IMR-90 (cell line): ENCODE measurements at regions not wholly inside any gene's neighbourhood (a gene's known extent, or its start where the extent isn't known, plus 50 kb on each side); places are given as distances from the start of the nearest gene placed in this dataset.

Experiments
- ATAC-seq: fragments of 200-7000 bp; cut with Tn5 transposase; 2 replicates; pipeline ENCODE4 v1.9.1; 2020; ENCODE audit warnings: low read depth, mild to moderate bottlenecking, moderate library complexity
- BruUV-seq: library from RNA; stranded (reverse); fragments of 400-500 nt; replicated peaks from 2 replicates; lab custom pipeline; 2021; lab: Mats Ljungman, UMichigan
- CTCF ChIA-PET: fragments of 300-600 bp; formaldehyde crosslinking; extraction: SDS; loops from one replicate; lab custom pipeline; 2021; ENCODE audit warnings: antibody characterized with exemption; lab: Yijun Ruan, JAX
- POLR2A ChIA-PET: fragments of 300-600 bp; sonication (Branson Sonifier 250); formaldehyde crosslinking; loops from one replicate; lab custom pipeline; 2022; ENCODE audit warnings: antibody characterized with exemption; ENCODE audit not compliant: unreplicated experiment; lab: Charles Lee
- DNase-seq: peaks from one replicate; pipeline ENCODE4 v3.0.0; 2013
- H2AFZ ChIP-seq: replicated peaks from 2 replicates; pipeline ENCODE3; 2013; ENCODE audit warnings: low read length, mild to moderate bottlenecking; ENCODE audit not compliant: poor library complexity
- H2AK5ac ChIP-seq: 2 replicates; pipeline ENCODE4 v1.6.1; 2013; ENCODE audit warnings: low read depth, low read length, inconsistent platforms
- H2AK9ac ChIP-seq: replicated peaks from 2 replicates; pipeline ENCODE3; 2013; ENCODE audit warnings: mild to moderate bottlenecking, low read depth, low read length, moderate library complexity; ENCODE audit not compliant: poor library complexity
- H2BK120ac ChIP-seq: 2 replicates; pipeline ENCODE4 v1.6.1; 2013; ENCODE audit warnings: low read depth, low read length, inconsistent platforms
- H2BK15ac ChIP-seq: 3 replicates; pipeline ENCODE4 v1.6.1; 2013; ENCODE audit warnings: low read depth, low read length, inconsistent platforms
- H2BK20ac ChIP-seq: 2 replicates; pipeline ENCODE4 v1.6.1; 2013; ENCODE audit warnings: low read depth, mild to moderate bottlenecking, inconsistent platforms, low read length, moderate library complexity
- H2BK5ac ChIP-seq: 2 replicates; pipeline ENCODE4 v1.6.1; 2013; ENCODE audit warnings: mild to moderate bottlenecking, low read depth, low read length, inconsistent platforms; ENCODE audit not compliant: poor library complexity, severe bottlenecking
- H3K14ac ChIP-seq: replicated peaks from 2 replicates; pipeline ENCODE4 v1.6.1; 2013; ENCODE audit warnings: low read depth, low read length, inconsistent platforms
- H3K18ac ChIP-seq: 2 replicates; pipeline ENCODE4 v1.6.1; 2013; ENCODE audit warnings: low read depth, low read length, control low read depth
- H3K23ac ChIP-seq: 2 replicates; pipeline ENCODE4 v1.6.1; 2013; ENCODE audit warnings: low read depth, low read length, inconsistent platforms
- H3K27ac ChIP-seq: 2 replicates; pipeline ENCODE4 v1.5.1; 2013; ENCODE audit warnings: mild to moderate bottlenecking, control low read depth, low read length; ENCODE audit not compliant: insufficient read depth
- H3K27me3 ChIP-seq: 2 replicates; pipeline ENCODE4 v1.6.1; 2013; ENCODE audit warnings: low read length; ENCODE audit not compliant: control insufficient read depth, insufficient read depth
- H3K36me3 ChIP-seq: 2 replicates; pipeline ENCODE4 v1.6.1; 2013; ENCODE audit warnings: low read length, mixed read lengths; ENCODE audit not compliant: control insufficient read depth, insufficient read depth
- H3K4ac ChIP-seq: 2 replicates; pipeline ENCODE4 v1.6.1; 2013; ENCODE audit warnings: low read depth, low read length, inconsistent platforms
- H3K4me1 ChIP-seq: 2 replicates; pipeline ENCODE4 v1.6.1; 2013; ENCODE audit warnings: low read length, mixed read lengths; ENCODE audit not compliant: control insufficient read depth, insufficient read depth
- H3K4me2 ChIP-seq: 2 replicates; pipeline ENCODE4 v1.6.1; 2013; ENCODE audit warnings: low read depth, mild to moderate bottlenecking, control low read depth, low read length, moderate library complexity
- H3K4me3 ChIP-seq: 2 replicates; pipeline ENCODE4 v1.5.1; 2013; ENCODE audit warnings: low read depth, mild to moderate bottlenecking, control low read depth, low read length, moderate library complexity; ENCODE audit not compliant: insufficient read depth
- H3K56ac ChIP-seq: 2 replicates; pipeline ENCODE4 v1.6.1; 2013; ENCODE audit warnings: low read length, inconsistent platforms; ENCODE audit not compliant: insufficient read depth; ENCODE audit errors: extremely low read depth
- H3K79me1 ChIP-seq, 2 experiments: 2 replicates each; pipeline ENCODE4 v1.6.1; 2013; ENCODE audit warnings: low read length in 2 of 2, inconsistent platforms in 1 of 2, low read depth in 1 of 2
- H3K9ac ChIP-seq: 2 replicates; pipeline ENCODE4 v1.6.1; 2013; ENCODE audit warnings: low read depth, low read length, control low read depth
- H3K9me1 ChIP-seq: 2 replicates; pipeline ENCODE4 v1.6.1; 2013; ENCODE audit warnings: low read length, inconsistent platforms; ENCODE audit not compliant: insufficient read depth
- H3K9me3 ChIP-seq: 2 replicates; pipeline ENCODE4 v1.6.1; 2013; ENCODE audit warnings: low read length; ENCODE audit not compliant: control insufficient read depth, insufficient read depth
- H4K20me1 ChIP-seq: 2 replicates; pipeline ENCODE4 v1.6.1; 2013; ENCODE audit warnings: low read length, inconsistent platforms; ENCODE audit not compliant: insufficient read depth
- H4K5ac ChIP-seq: 2 replicates; pipeline ENCODE4 v1.6.1; 2013; ENCODE audit warnings: mild to moderate bottlenecking, low read depth, low read length, control low read depth
- H4K8ac ChIP-seq, 2 experiments: 2 replicates each; pipeline ENCODE4 v1.6.1; 2013; ENCODE audit warnings: low read depth in 2 of 2, low read length in 2 of 2, control low read depth in 1 of 2, inconsistent platforms in 1 of 2
- H4K91ac ChIP-seq: 2 replicates; pipeline ENCODE4 v1.6.1; 2013; ENCODE audit warnings: low read depth, low read length, inconsistent platforms; ENCODE audit not compliant: insufficient read depth
- CTCF ChIP-seq: conservative IDR thresholded peaks from 2 replicates; pipeline ENCODE4 v1.5.1; 2012; ENCODE audit warnings: mild to moderate bottlenecking, low read depth, low read length, improper control_type of control experiment
- ELK1 ChIP-seq: fragments of 150-350 bp; IDR thresholded peaks from 2 replicates; pipeline ENCODE4 v1.6.1; 2016; ENCODE audit warnings: low read depth, mild to moderate bottlenecking, low read length, moderate library complexity, borderline replicate concordance
- FOS ChIP-seq: fragments of 150-350 bp; IDR thresholded peaks from 2 replicates; pipeline ENCODE4 v1.6.1; 2016; ENCODE audit warnings: low read depth, low read length
- MAFK ChIP-seq: IDR thresholded peaks from 2 replicates; pipeline ENCODE4 v1.6.1; 2012; ENCODE audit warnings: low read depth, low read length, improper control_type of control experiment
- MXI1 ChIP-seq: IDR thresholded peaks from 2 replicates; pipeline ENCODE4 v1.6.1; 2012; ENCODE audit warnings: low read depth, mild to moderate bottlenecking, low read length, moderate library complexity, borderline replicate concordance
- NFE2L2 ChIP-seq: fragments of 150-350 bp; IDR thresholded peaks from 2 replicates; pipeline ENCODE4 v1.6.1; 2016; ENCODE audit warnings: low read depth, mild to moderate bottlenecking, low read length
- POLR2A ChIP-seq: IDR thresholded peaks from 2 replicates; pipeline ENCODE4 v1.6.1; 2012; ENCODE audit warnings: mild to moderate bottlenecking, low read depth, low read length
- WGBS, 2 experiments: methylation state at CpG; one replicate each; pipeline versions ENCODE4 v1.1.5 to v1.1.7; 2013; ENCODE audit warnings: missing lambda C conversion rate in 2 of 2; ENCODE audit not compliant: insufficient read length in 1 of 2; ENCODE audit errors: extremely low coverage in 2 of 2; 5-methylcytosine and 5-hydroxymethylcytosine counted together
- dilution Hi-C: fragments of 300-500 bp; cut with HindIII; formaldehyde crosslinking; loops from one replicate; pipeline ENCODE4 v1.14.3; 2018; ENCODE audit warnings: low sequenced_read_pairs; ENCODE audit not compliant: unreplicated experiment
- in situ Hi-C: fragments of 300-500 bp; cut with MboI; formaldehyde crosslinking; loops from 3 replicates; pipeline ENCODE4 v1.14.3; 2019; ENCODE audit warnings: low sequenced_read_pairs, inconsistent platforms, mixed read lengths
- intact Hi-C: fragments of 100-400 bp; cut with micrococcal nuclease; formaldehyde crosslinking; loops from 2 replicates; pipeline ENCODE4 v1.10.0; 2022

- H2AK9ac ChIP-seq, result no peak overlapping the region
- no peak overlapping the region for H3K4me3 ChIP-seq
- no peak overlapping the region for H4K8ac ChIP-seq
- H4K91ac ChIP-seq, result no peak overlapping the region
- no peaks in the 10 kb centered on the region for H3K79me1 ChIP-seq
- no peak overlapping the region for H3K23ac ChIP-seq
- WGBS, 2 experiments, result no CpG with 5 or more reads among the region's 1 CpG
- peaks cover 13% of the 10 kb centered on the region for H3K9me3 ChIP-seq
- no peak overlapping the region for H3K9ac ChIP-seq
- H3K14ac ChIP-seq, result no peak overlapping the region
- intact Hi-C loops, result no loop called here
- no peaks in the 10 kb centered on the region for H4K20me1 ChIP-seq
- TF ChIP-seq MXI1, result no peak
- no peak for TF ChIP-seq FOS
- no peak for TF ChIP-seq MAFK
- no peak for TF ChIP-seq ELK1
- no peak for TF ChIP-seq NFE2L2
- TF ChIP-seq POLR2A, result no peak
- TF ChIP-seq CTCF, result no peak
- no peak overlapping the region for H2BK5ac ChIP-seq
- ChIA-PET CTCF (no interaction called here), POLR2A (no interaction called here)
- H4K5ac ChIP-seq, result no peak overlapping the region
- in situ Hi-C loops, result no loop called here
- no peaks in the 10 kb centered on the region for H3K36me3 ChIP-seq
- ATAC-seq (no peak), DNase-seq (no peak)
- no peak overlapping the region for H3K27ac ChIP-seq
- H3K4me2 ChIP-seq, result no peak overlapping the region
- H3K4me1 ChIP-seq, result no peaks in the 10 kb centered on the region
- H3K56ac ChIP-seq, result no peak overlapping the region
- H2AK5ac ChIP-seq, result no peak overlapping the region
- no peak overlapping the region for H3K4ac ChIP-seq
- no peak overlapping the region for H2BK120ac ChIP-seq
- H3K27me3 ChIP-seq, result no peaks in the 10 kb centered on the region
- H2AFZ ChIP-seq, result no peak overlapping the region
- no peaks in the 10 kb centered on the region for H3K9me1 ChIP-seq
- BruUV-seq, result no TSS peak
- H3K18ac ChIP-seq, result no peak overlapping the region
- dilution Hi-C loops, result no loop called here
- no peak overlapping the region for H2BK15ac ChIP-seq
- H2BK20ac ChIP-seq, result no peak overlapping the region
Measured at GRCh38 chr20:55596431-55596830, 408.9 kb downstream of the CBLN4 start.
